Renal pelvis (tissue), 1 donor: ENCODE measurements at regions not wholly inside any gene's neighbourhood (a gene's known extent, or its start where the extent isn't known, plus 50 kb on each side); places are given as distances from the start of the nearest gene placed in this dataset.

Source experiments
- DNase-seq: peaks from one replicate; pipeline ENCODE4 v3.0.0-alpha.2; 2013

DNA sequence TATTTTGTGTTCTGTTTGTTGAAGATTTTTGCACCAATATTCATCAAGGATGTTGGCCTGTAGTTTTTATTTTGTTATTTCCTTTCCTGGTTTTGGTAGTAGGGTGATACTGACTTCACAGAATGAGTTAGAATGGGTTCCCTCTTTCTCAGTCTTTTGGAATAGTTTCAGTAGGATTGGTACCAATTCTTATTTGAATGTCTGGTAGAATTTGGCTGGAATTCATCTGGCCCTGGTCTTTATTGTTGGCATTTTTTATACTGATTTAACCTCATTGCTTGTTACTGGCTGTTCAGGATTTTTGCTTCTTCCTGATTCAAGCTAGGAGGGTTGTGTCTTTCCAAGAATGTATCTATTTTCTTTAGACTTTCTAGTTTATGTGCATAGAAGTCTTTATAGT is 263.7 kb downstream of the SOX11 start:
- no peak for DNase-seq

DNA sequence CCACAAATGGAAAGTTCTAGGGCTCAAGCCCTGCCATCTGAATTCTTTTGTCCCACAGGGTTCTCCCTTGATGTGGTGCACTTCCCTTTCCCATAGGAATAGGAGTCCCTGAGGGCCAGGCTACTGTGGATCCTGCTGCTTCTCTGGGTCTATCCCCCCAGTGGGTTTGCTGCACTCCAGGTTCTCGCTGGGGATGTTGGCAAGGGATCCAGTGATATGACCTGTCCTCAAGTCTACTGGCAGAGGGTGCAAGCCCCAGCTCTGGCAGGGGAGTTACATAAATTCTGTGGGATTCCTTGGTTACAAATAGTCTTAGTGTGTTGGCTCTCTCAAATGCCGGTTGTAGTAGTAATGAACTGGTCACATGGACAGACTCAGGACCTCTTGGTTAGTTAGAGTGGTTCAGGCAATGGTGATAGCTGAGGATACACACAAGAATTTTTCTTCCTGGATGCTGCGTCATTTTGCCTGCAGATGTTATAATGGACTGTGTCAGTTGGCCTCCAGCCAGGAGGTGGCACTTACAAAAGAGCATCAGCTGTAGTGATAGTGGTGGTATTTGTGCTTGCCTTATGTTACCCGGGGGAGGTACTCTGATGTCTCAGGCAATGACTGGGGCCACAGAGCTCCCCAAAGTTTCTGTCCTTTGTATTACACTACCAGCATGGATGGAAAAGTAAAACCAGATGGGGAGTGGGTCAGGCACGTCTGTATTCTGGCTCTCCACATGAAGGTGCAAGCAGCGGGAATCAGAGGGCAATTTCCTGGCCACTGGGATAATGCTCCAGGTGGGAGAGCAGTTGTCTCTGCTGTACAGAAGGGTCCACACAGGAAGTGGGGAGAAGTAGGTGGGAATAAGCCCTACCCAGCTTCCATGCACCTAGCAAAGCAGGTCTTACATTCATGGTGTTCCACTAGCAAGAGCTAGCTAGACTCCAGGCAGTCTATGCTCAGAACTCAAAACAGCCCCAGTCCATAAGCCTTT is 267.9 kb downstream of the SOX11 start:
- no peak for DNase-seq

GRCh38 chr2:5967506-5967905 is 275.3 kb downstream of the SOX11 start:
- DNase-seq = no peak

GRCh38 chr2:5969303-5969702 is 277.1 kb downstream of the SOX11 start:
- DNase-seq = no peak

GRCh38 chr2:5970347-5970746 is 278.2 kb downstream of the SOX11 start:
- no peak for DNase-seq

DNA sequence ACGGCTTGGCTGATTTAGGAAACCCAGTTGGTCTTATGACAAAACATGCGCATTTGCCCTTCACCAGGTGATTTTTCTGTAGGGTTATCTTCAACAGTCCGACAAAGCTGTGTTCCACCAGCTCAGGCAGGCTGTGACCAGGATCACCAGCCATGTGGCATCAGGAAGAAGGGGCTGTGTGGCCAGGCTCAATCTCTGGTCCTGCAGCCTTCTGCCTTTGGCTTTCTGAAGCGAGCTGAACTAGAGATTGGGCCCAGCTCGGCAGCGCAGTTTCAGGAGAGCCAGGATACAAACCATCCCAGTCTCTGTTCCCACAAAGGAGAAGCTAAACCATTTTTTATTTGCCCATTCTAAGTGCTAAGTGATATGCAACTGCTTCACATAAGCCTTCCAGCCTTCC is 282.3 kb downstream of the SOX11 start:
- no peak for DNase-seq

DNA sequence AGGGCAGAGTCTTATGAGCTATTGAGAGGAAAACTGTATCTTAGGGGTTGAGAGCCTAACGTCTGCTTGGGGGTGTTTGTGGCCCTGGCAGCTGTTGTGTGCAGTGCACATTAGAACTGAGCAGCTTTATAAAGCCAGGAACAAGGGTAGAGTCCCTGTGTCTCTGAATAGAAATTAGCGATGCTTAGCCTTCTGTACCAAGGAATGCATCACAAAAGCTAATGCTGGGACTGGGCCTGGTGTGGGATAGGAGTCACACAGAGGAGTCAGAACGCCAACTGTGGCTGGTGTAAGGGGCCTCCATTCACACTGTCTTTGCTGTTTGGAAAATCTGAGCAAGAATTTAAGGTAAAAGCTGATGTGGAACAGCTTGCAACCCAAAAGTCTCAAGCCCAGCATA is 283.2 kb downstream of the SOX11 start:
- DNase-seq = no peak

- DNase-seq = no peak
These were observed 284.4 kb downstream of the SOX11 start for GRCh38 chr2:5976531-5977065.

- no peak for DNase-seq
These were observed 285.3 kb downstream of the SOX11 start for GRCh38 chr2:5977477-5977876.

DNA sequence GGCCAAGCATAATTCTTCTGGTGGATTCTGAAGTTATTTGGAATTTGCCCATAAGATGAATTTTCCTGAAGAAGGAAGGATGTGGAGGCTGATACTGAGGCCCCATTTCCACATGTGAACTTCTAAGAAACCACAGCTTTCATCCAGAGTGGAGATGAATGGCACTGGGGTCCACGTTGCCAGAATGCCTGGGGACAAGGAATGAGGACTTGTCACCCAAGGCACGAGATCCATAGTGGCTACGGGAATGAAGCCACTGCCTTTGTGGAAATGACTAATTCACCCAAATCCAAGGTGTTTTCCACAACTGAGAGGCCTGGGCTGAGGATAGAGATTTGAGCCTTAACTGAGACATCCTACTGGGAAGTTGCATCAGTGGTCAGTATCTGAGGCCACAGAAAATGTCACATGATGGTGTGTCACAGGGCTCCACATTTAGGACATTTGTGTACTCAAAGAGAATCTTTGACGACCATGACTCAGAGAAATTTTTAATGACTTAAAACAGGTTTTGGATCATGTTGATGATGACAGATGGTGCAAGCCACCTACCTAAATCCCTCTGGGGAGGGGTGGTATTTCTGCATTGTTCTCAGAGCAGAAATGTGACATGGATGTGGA is 286.1 kb downstream of the SOX11 start:
- no peak for DNase-seq

- no peak for DNase-seq
These were observed 288.4 kb downstream of the SOX11 start for GRCh38 chr2:5980450-5981190.

GRCh38 chr2:5982193-5982902 is 290.2 kb downstream of the SOX11 start:
- DNase-seq = no peak

- no peak for DNase-seq
These were observed 290.7 kb downstream of the SOX11 start for GRCh38 chr2:5982903-5983265.

GRCh38 chr2:5983511-5984272 is 291.5 kb downstream of the SOX11 start:
- DNase-seq = no peak

- no peak for DNase-seq
These were observed 292.1 kb downstream of the SOX11 start for GRCh38 chr2:5984273-5984655.

DNA sequence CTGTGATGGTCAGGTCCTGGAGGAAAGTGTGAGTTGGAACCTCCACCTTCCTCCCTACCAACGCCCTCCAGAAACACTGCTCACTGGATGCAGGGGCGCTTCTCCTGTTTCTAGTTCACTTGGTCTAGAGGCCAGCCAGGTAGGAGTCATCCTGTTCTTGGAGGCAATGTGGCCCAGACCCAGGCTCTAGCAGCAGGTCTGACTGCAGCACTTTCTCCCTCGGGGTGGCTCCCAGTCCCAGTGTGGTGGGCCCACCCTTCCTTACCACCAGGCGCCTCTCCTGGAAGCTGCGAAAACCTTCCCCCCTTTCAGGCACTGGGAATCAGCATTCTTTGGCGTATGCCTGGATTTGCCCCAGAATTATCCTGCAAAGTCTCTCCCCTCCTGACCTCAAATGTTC is 292.8 kb downstream of the SOX11 start:
- DNase-seq = no peak

DNA sequence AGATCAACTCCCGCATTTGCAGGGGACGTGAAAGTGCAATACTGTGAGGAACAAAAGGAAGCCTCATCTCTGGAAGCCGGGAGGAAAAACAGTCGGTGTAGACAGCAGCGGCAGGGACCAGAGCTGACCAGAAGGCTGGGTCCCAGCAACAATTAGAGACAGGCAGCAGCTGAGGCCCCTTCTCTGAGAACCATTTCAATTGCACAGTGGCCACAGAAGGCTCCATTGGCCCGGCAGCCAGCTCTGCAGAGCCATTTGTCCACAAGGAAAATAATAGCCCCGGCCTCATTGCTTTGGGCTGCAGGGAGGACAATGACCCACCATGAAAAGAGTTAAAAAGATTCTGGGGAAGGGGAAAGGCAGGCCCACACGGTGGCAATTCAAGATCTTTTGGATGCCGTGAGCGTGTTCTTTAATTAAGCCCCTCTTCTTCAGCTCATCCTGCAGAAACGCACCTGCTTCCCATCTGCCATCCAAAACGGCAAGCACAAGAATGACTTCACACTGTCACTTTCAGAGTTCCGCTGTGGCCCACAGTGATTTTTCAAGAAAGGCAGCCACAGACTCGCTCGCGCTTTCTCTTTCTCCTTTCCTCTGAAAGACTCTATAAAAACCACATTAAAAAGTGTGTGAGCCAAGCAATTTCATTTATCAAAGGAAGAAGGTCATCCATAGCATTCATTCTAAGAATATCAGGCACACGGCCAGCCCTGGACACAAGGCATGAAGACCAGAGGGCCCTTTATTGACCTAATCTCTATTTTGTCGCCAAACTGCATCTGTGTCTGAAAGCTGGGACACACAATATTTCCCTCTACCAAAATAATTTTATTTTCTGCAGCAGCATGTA is 293.6 kb downstream of the SOX11 start:
- DNase-seq = no peak

- DNase-seq = no peak
These were observed 294.9 kb downstream of the SOX11 start for GRCh38 chr2:5986801-5987787.

DNA sequence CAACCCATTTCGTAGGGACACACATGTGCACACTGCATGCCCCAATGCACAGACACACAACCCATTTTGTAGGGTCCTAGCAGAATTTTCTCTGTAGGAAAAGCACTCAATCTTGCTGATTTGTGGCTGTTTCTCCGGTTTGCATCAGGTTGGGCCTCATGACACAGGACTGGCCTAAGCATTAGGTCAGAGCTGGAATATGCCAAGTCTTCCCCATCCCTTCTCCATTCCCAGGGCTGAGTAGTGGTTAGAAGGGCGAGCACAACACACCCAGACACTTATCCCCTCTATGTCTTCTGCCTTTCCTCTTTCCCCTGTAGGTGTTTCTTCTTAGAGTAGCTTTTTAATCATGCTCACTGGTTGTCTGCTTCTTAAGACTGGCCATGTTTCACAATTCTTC is 295.9 kb downstream of the SOX11 start:
- no peak for DNase-seq
